DMS153 treated with DMSO at 0.1 percent for 48 hours (cell line): ENCODE measurements at regions not wholly inside any gene's neighbourhood (a gene's known extent, or its start where the extent isn't known, plus 50 kb on each side); places are given as distances from the start of the nearest gene placed in this dataset.
"Not testable (repeated sequence)": the region's sequence is repeated elsewhere in the genome, so short reads cannot be mapped to it uniquely, and the experiment has no call there.

Experiments used
- DNase-seq: peaks from one replicate; lab custom pipeline; 2025; ENCODE audit not compliant: unreplicated experiment; lab: John Stamatoyannopoulos, UW

DNA sequence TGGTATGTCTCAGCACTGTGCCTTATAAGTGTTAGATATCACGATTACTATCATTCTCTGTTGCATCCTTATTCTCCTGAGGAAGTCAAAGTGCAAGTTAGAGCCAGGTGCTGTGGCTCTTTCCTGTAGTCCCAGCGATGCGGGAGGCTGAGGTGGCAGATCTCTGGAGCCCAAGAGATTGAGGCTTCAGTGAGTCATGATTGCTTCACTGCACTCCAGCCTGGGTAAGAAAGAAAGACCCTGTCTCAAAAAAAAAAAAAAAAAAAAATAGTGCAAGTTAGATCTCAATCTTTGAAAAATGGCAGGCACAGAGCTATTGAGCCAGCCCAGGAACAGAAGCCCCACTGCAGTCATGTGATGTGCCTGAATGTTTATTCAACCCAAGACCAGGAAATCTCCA lies 147.8 kb upstream of the POGK start:
- DNase-seq = no peak

DNA sequence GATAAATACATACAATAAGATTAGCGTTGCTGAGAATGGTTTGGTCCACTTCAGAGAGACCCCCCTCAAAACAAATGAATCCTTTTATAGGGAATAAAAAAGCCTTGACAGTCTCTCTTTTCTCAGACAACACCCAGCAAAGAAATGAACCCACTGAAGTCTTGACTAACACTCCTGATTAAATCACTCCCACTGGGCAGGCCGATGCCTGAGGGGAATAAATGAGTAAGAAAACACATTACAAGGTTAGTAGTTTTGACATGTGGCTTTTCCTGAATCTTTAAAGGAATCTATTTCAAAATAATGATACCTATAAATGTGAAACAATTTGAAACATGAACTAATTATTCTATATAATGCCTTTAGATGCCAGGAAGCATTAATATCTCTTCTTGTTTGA lies 146.9 kb upstream of the POGK start:
- no peak for DNase-seq

DNA sequence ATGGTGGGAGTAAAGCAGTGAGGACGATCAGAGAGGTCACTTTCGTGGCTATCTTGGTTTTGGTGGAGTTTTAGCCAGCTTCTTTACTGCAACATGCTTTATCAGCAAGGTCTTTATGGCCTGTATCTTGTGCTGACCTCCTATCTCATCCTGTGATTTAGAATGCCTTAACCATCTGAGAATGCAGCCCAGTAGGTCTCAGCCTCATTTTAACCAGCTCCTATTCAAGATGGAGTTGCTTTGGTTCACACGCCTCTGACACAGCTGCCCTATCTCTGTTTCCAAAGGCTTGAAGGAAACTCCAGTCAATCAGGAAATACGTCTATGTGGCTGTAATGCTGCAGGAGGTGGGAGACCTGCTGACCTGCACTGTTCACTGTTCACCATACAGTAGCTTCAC lies 146.1 kb upstream of the POGK start:
- DNase-seq = no peak

DNA sequence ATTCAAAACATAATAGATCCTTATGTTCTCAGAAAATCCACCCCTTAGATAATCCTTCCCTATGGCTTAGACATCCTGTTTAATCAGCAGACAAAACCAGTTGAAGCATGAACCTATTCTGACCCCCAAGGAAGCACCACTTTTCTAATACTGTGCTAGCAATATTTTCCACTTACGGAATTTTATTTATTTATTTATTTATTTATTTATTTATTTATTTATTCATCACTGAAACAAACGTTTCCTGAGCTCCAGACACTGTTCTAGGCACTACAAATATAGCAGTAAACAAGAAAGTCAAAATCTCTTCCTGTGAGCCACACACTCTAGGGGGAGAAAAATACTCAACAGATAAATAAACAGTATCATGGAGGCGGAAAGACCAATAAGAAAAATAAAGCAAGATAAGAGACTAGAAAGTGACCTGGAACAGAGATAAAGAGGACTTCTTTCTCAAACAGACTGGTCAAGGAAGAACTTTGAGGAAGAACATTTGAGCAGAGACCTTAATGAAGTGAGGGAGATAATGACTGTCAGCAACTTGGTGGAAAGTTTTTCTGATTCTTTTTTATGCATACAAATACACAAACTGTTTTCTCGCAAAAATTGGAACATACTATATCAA lies 145.5 kb upstream of the POGK start:
- DNase-seq = no peak

DNA sequence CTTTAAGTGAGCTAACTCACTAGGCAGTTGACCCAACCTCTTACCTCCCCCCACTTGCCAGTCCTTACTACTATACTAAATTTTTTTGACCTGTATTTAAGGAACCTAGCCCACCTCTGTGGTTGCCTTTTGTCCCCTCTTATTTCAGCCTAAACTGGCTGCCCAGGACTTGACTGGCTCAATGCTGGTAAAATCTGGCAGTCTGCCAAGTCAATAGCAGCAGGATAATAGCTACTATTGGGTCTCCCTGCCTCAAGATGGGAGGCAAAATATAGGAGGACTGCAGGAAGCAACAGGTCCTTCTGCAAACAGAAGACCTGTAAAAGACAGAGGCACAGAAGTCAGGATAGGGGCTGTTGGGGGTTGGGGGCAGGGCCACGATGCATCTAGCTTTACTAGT lies 144.2 kb upstream of the POGK start:
- no peak for DNase-seq

DNA sequence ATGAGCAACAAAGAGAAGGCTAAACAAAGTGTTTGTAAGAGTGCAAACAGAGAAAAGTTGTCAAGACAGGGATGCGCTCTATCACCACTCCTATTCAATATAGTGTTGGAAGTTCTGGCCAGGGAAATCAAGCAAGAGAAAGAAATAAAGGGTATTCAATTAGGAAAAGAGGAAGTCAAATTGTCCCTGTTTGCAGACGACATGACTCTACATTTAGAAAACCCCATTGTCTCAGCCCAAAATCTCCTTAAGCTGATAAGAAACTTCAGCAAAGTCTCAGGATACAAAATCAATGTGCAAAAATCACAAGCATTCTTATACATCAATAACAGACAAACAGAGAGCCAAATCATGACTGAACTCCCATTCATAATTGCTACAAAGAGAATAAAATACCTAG lies 143.4 kb upstream of the POGK start:
- DNase-seq = not testable (repeated sequence)

DNA sequence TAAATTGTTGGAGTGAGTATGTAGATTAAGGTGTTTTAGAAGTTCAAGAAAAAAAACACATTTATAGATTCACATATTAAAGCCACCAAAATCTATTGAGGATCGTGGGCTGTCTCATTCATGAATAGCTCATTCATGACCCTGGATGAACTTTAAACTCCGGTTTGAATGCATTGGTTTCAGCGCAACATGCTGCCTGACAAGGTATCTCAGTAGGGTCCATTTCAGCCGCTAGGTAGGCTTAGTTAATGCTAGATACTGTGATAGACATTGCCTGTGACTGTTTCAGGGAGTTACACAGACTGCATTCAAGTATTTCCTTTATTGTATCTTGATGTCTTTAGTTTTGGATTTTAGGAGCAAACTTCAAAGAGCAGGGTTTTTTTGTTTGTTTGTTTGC lies 140.5 kb upstream of the POGK start:
- no peak for DNase-seq

DNA sequence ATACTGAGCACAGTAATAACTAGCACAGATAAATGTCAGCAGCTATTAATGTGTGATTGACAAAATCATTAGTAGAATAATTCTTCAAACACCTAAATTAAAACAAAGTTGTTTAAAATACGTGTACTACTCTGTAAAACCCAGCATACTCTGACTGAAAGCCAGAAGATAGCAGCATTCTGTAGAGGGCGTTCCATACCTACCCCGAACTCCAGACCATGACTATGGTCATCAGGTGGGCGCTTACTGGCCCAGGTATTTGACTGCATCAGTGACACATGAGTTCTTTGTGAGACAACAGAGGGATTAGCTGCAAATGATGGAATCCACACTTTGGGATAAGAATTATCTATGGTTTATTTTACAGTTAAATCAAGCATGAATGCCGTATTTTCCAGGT lies 139.7 kb upstream of the POGK start:
- DNase-seq = no peak

DNA sequence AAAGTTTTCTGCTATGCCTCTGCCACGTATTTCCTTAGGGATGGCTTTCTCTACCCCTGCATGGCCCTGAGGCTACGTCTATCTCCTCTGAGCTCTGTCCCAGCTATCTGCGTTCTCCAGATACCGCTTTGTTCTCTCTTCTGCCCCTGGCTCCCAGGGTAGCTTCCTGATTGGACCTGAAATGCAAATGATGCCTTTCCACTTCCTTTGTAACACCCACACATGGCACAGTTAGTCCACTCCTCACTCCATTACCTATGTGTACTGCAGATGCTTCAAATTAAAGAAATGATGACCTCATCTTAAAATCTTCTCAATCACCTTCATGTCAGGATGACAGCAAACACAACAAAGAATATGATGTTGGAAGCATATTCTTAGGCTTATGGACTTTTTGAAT lies 138.6 kb upstream of the POGK start:
- DNase-seq = no peak

DNA sequence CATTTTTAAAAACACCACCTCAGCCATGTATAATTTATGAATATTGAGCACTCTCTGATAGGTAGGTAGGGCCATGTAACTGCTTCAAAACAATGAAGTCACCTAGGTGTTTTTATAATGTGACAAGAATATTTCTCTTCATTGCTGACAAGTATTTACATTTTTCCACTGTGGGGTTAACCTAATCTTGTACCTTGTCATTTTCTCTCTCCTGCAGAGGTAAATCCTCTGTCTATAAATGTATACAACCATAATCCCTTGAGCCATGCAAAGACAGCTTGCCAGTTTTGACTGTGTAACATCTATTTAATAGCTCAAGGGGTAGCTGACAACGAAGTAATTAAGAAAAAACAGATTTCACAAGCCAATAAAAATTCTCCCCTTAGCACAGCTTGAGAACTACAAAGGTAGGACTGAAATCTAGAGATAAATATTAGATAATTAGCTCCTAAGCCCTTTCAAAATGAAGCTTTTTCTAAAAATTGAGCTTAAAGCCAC lies 137.6 kb upstream of the POGK start:
- no peak for DNase-seq

DNA sequence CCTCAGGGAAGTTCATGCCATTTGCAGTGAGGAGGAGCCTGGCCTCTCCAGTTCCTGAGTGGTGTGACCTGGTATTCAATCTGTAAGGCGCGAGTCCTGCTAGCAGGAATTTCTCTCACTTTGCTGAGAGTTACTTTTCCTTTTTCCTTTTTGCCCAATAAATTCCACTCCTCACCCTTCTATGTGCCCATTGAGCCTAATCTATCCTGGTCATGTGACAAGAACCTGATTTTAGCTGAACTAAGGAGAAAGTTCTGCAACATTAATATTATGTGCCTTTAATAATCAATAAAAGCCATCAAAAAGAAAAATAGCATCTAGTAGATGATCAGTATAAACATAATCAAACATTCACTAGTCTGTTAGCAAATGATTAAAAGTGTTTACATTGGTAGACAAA lies 136.1 kb upstream of the POGK start:
- DNase-seq = no peak

DNA sequence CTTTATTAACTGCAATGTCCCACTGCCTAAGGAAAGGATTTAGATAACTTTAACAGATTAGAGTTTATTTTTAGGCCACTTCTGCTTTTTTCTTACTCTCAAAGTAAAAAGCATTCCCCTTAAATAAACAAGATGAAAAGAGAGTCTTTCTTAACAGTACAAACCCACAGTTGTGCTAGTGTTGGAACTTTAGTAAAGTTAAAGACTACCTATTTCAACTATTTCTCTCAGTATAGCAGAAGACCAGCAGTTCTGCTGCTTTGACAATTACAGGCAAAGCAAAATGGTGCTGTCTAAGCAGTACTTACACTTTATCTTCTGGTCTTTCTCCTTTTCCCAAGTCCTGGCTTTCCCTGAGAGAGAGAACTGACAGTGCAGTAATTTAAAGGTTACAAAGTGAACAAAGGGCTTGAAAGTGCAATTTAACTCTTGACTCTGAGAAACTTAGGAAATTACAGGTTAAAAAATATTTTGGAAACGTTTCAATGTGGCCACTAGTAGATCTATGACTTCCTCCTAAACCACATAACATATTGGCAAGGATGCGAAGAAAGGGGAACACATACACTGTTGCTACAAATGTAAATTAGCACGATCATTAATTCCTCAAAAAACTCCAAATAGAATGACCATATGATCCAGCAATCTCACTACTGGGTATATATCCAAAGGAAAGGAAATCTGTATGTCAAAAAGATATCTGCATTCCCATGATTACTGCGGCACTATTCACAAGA lies 135.4 kb upstream of the POGK start:
- DNase-seq = no peak

DNA sequence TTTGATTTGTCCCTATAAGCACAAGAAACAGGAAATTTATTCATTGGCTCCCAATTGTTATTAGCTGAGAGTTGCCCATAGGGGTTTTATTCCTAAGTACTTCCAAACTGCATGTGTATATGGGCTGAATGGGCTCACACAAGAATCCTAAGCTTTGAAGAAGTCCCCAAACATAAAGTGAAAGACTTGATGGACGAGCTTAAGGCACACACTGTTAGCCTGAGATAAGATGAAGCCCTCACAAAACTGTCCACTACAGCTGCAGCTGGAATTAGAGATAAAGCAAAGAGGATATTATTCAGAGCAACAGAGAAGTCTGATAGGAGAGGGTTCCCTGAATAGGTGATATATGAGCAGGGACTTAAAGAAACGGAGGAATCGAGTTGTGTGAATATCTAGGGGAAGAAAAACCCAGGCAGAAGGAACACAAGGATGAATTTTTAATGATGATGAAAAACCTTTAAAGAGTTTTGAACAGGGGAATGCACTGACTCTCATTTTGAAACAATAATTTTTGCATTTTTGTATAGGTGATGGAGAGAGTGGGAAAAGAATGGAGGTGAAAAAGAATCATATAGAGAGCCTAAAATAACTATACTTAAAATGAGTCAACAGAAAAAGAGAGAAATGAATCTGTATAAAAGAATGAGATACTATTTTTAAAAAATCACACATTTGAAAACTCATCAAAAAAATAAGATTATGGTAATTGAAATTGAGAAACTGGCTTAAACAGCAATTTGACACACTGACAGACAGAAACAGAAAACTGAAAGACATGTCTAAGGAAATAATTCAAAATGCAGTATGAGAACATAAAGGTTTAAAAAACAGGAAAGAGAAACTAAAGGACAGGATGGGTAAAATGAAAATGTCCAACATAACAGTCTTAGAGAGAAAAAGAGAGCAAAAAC lies 133.6 kb upstream of the POGK start:
- DNase-seq = no peak

DNA sequence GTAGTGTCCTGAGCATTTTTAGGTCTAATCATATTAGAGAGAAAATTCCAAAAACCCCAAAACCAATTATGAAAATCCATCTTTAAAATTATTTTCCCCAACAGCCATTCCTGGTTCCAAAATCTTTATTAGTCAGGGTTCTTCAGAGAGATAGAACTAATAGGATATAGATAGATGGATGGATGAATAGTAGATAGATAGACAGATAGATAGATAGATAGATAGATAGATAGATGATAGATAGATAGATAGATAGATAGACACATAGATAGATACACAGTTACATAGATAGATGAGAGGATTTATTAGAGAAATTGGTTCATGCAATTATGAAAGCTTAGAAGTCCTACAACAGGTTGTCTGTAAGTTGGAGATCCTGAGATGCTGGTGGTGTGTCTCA lies 122.7 kb upstream of the POGK start:
- DNase-seq = no peak

DNA sequence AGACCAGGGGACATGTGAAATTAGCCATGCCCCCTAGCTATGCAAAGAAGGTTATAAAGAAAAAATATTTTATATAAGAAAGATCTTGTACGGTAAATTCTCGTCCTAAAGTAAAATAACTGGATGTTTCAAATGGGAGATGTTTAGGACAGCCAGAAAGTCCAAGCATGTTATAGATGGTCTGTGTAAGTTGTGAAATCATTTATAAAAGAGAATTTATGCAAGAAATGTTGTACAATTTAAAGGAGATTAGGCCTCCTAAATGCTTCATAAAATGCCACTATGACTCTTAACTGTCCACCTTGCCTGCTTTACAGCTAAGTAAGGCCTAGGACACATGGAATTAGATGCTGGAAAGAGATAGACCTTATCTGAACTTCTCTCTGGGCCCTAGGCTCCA lies 118.1 kb upstream of the POGK start:
- no peak for DNase-seq

DNA sequence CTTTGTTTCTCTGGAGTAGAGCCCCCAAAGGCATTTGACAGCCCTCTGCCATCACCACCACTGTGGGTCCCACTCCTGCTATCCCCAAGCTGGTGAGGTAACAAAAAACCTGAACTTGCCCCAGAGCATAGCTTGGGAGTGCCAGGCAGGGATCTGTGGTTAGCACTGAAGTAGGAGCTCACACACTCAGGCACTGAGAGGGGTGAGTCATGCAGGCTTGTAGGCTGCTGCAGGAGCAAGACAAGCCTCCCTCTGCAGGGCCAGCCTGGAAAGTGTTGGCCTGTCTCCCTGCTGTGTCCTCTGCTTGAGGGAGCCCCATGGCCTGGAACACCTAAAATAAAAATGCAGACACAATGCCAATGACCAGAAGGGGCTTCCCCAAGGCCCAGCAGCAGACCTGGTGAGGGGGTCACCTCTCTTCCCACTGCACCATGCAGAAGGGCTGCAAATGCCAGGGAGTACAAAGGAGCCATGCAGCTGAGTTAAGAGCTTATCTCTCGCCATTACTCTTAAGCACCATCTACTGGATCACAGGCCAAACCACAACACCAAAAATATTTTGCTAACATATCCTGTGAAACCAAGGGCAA lies 108.9 kb upstream of the POGK start:
- no peak for DNase-seq

DNA sequence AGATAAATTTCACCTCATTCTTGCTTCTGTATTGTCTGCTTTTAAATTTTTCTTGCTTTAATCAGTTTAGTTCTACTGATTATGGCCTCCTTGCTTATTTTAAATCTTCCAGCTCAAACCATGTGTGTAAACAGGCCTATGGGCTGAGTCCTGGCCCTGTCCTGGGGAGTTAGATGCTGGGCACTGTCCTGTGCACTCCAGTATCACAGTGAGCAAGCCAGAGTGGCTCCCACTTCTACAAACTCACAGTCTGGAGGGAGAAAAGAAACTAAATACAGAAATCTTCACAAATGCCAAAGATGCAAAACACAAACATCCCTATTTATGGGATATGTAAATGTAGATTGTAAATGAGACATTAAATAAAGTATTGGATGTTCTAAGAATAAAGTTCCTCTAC lies 101.1 kb upstream of the POGK start:
- no peak for DNase-seq

DNA sequence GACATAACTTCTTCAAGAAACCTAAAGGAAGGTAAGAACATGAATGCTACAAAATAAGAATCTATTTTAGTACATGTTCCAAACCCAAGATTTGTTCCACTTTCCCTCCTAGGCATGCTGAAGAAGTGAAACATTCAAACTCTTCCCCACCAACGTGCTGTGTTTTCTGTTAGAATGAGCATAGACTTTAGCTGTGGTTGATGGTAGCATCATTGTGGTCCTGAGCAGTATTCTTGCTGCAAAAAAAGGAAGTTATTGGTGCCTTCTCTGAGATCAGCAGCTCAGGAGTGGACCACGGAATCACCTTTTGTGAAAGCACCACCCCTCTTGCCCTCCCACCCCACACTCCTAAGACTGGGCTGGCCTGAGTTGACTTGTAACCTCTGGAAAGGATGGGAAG lies 100.4 kb upstream of the POGK start:
- no peak for DNase-seq

DNA sequence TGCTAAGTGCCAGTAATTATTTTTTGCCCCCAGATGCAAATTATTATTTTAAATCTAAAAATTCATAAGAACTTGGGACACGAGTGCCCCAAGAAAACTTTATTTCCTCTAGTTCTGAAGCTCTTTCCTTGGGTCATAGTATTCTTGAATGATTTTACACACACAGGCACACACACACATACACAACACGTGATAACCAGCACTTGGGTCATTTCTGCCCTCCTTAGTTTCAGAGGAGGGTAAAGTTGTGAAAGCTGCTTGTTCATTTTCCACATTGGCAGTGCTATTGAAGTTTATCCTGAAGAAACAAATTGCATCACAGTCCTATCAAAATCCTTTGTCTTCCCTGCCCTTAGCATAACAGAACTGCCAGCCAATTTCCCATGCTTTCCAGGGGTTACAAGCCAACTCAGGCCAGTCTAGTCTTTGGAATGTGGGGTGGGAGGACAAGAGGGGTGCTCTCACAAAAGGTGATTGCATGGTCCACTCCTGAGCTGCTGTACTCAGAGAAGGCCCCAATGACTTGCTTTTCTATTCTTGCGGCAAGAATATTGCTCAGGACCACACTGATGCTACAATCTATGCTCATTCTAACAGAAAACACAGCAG lies 98.5 kb upstream of the POGK start:
- DNase-seq = no peak

DNA sequence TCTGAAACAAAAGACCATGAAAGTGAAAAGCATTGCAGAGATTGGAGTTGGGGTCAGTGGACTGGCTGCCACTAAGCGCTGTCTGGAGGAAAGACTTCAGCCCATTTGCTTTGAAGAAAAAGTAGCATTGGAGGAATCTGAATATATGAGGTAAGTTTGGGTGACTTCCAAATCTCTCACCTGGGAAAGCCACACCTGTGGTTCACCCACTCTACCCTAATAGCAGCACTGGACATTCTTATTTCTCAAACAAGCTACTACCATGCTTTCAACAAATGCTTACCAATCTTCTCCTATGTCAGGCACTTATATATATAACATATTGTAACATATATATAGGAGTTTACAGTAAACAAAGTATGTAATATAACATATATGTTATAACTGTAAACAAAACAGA lies 76.0 kb upstream of the POGK start:
- DNase-seq = no peak

DNA sequence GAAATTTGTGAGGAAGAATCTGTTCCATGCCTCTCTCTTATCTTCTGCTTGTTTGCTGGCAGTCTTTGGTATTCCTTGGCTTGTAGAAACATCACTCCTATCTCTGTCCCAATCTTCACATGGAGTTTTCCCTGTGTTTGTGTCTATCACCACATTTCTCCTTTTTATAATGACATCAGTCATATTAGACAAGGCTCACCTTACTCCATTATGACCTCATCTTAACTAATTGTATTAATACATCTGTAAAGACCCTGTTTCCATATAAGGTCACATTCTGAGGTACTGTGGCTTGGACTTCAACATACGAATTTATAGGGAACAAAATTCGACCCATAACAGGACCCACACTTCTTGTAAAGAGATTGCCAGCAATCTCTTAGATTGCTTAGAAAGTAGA lies 72.3 kb upstream of the POGK start:
- DNase-seq = no peak
